ENCODE measurements at regions not wholly inside any gene's neighbourhood (a gene's known extent, or its start where the extent isn't known, plus 50 kb on each side); places are given as distances from the start of the nearest gene placed in this dataset.

DNA sequence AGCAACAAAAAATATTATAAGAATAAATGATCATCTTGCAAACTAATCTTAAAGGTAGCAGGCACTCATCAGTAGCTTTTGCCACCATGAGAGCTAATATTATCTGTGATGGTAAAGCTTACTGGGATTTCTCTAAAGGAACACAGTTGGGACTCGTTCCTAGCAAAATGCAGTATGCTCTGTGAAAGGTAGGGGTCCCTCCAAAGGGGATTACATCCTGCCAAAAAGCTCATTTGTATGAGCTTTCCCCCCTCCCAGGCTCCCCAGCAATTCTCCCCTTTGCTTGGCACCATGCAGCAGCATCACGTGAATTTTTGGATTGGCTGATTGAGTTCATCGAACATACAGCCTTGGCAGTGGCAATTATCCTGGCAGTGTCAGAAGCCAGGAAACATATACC is 361.0 kb upstream of the PLSCR5 start:
- Histone ChIP-seq H3K27me3 (ENCODE audit: insufficient read depth in 3 of 3, low read length in 2 of 3) (no peaks in the 10 kb centered on the region), H3K27ac (no peak overlapping the region), H3K9me3 (no peaks in the 10 kb centered on the region), H3K36me3 (ENCODE audit: insufficient read depth in 1 of 2, low read depth in 1 of 2) (no peaks in the 10 kb centered on the region), H3K4me3 (no peak overlapping the region), H3K4me1 (no peaks in the 10 kb centered on the region)
- WGBS, 3 donors, result 71 to 75% (median 73%) methylated on average over 3 of the region's 3 CpGs
- TF ChIP-seq, protein P1, sequence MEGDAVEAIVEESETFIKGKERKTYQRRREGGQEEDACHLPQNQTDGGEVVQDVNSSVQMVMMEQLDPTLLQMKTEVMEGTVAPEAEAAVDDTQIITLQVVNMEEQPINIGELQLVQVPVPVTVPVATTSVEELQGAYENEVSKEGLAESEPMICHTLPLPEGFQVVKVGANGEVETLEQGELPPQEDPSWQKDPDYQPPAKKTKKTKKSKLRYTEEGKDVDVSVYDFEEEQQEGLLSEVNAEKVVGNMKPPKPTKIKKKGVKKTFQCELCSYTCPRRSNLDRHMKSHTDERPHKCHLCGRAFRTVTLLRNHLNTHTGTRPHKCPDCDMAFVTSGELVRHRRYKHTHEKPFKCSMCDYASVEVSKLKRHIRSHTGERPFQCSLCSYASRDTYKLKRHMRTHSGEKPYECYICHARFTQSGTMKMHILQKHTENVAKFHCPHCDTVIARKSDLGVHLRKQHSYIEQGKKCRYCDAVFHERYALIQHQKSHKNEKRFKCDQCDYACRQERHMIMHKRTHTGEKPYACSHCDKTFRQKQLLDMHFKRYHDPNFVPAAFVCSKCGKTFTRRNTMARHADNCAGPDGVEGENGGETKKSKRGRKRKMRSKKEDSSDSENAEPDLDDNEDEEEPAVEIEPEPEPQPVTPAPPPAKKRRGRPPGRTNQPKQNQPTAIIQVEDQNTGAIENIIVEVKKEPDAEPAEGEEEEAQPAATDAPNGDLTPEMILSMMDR (IDR thresholded peaks at IDR 0.05), result no peak
- ATAC-seq (no peak), DNase-seq (no peak)
- intact Hi-C loops (cut with DNase I), result no loop called here

DNA sequence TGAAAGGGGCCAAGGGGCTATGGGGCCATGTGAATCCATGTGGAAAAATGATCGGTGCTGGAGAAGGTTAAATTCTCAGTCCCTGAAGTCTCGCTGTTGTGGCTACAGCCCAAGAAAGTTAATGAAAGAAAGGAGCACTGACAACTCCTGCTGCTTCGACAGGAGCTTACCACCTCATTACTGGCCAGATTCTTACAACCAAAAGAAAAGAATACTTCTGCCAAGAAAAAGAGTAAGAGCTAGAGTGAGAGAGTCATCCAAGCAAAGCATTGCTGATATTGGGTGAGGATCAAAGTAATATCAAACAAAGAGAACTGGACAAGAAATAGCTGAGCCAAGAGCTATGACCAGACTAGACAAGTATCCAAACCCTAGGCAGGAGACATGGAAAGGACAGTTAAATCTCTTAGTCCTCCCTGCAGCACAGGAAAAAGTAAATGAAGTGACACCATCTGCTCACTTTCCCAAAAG is 348.4 kb upstream of the PLSCR5 start:
- Histone ChIP-seq H3K36me3 (ENCODE audit: insufficient read depth in 1 of 2, low read depth in 1 of 2) (no peaks in the 10 kb centered on the region), H3K27ac (no peak overlapping the region), H3K9me3 (no peaks in the 10 kb centered on the region), H3K27me3 (ENCODE audit: insufficient read depth in 3 of 3, low read length in 2 of 3) (no peaks in the 10 kb centered on the region), H3K4me1 (no peaks in the 10 kb centered on the region), H3K4me3 (no peak overlapping the region)
- TF ChIP-seq, protein P1 (IDR thresholded peaks at IDR 0.05), result no peak
- WGBS, 3 donors, result 48 to 54% (median 51%) methylated on average over 3 of the region's 3 CpGs
- no peak for DNase-seq
- no peak for ATAC-seq
- intact Hi-C loops (cut with DNase I), result no loop called here

DNA sequence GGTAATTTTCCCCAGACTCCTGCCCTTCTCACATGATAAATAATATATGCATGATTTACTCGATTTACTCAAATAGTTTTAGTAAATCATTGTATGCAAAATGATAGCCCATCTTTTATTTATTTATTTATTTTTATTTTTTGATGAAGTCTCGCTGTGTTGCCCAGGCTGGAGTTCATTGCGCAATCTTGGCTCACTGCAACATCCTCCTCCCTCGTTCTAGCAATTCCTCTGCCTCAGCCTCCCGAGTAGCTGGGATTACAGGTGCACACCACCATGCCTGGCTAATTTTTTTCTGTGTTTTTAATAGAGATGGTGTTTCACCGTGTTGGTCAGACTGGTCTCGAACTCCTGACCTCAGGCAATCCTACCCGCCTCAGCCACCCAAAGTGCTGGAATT is 343.8 kb upstream of the PLSCR5 start:
- TF ChIP-seq, protein P1 (IDR thresholded peaks at IDR 0.05), result no peak
- Histone ChIP-seq H3K9me3 (no peaks in the 10 kb centered on the region), H3K4me1 (no peaks in the 10 kb centered on the region), H3K27ac (no peak overlapping the region), H3K4me3 (no peak overlapping the region), H3K27me3 (ENCODE audit: insufficient read depth in 3 of 3, low read length in 2 of 3) (no peaks in the 10 kb centered on the region), H3K36me3 (ENCODE audit: insufficient read depth in 1 of 2, low read depth in 1 of 2) (no peaks in the 10 kb centered on the region)
- intact Hi-C loops (cut with DNase I), result no loop called here
- DNase-seq (no peak), ATAC-seq (no peak)
- 85 to 88% (median 86%) methylated on average over 8 of the region's 8 CpGs for WGBS, 3 donors

DNA sequence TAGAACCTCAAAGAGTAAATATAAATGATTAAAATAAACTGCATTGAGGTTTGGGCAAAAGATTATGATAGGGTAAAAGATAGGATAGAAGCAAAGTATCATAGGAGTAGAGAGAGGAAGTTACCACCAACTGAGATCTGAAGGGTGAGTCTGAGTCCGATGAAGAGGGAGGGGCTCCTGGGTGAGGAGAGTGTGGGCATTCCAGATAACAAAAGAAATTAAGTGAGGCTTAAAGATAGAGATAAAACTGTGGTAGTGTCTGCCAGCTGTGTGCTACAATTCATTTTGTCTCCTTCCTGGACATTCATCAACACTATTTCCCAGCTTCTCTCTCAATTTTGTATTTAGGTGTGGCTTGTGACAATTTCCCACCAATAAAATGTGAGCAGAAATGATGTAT is 343.0 kb upstream of the PLSCR5 start:
- Histone ChIP-seq H3K4me1 (no peaks in the 10 kb centered on the region), H3K9me3 (no peaks in the 10 kb centered on the region), H3K36me3 (ENCODE audit: insufficient read depth in 1 of 2, low read depth in 1 of 2) (no peaks in the 10 kb centered on the region), H3K27me3 (ENCODE audit: insufficient read depth in 3 of 3, low read length in 2 of 3) (no peaks in the 10 kb centered on the region), H3K4me3 (no peak overlapping the region), H3K27ac (no peak overlapping the region)
- WGBS, 3 donors, result 48 to 83% (median 72%) methylated on average over 1 of the region's 1 CpG
- ATAC-seq, result no peak
- TF ChIP-seq, protein P1 (IDR thresholded peaks at IDR 0.05), result no peak
- intact Hi-C loops (cut with DNase I), result no loop called here
- no peak for DNase-seq

DNA sequence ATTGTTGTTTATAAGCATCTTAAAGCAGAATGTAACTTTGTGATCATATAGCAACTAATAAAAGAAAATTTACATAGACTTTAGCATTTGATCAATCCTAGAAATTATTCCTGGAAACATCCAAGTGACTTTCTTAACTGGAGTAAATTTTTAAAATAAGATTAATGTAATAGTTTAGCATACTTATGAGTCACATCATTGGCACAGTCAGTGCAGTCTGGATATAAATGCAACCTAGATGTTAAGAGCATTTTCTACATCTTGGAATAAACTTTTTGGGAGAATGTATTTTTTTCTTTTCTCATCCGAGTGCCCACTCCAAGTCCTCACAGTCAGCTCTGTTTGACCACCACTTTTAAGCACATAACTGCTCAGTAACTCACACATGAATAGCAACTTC is 324.6 kb upstream of the PLSCR5 start:
- Histone ChIP-seq H3K4me3 (no peak overlapping the region), H3K4me1 (no peaks in the 10 kb centered on the region), H3K9me3 (no peaks in the 10 kb centered on the region), H3K36me3 (ENCODE audit: insufficient read depth in 1 of 2, low read depth in 1 of 2) (no peaks in the 10 kb centered on the region), H3K27me3 (ENCODE audit: insufficient read depth in 3 of 3, low read length in 2 of 3) (no peaks in the 10 kb centered on the region), H3K27ac (no peak overlapping the region)
- TF ChIP-seq, protein P1 (IDR thresholded peaks at IDR 0.05), result no peak
- intact Hi-C loops (cut with DNase I), result no loop called here
- WGBS, 3 donors, result 38 to 81% (median 63%) methylated on average over 1 of the region's 1 CpG
- ATAC-seq, result no peak
- no peak for DNase-seq

Measured in psoas muscle (tissue), 7 donors.